Skeletal muscle tissue (tissue), 3 donors: ENCODE measurements at regions not wholly inside any gene's neighbourhood (a gene's known extent, or its start where the extent isn't known, plus 50 kb on each side); places are given as distances from the start of the nearest gene placed in this dataset.
A peak's percentile ranks its signal among the peaks of the same experiment; 100 is the strongest.

Source experiments
- H3K27ac ChIP-seq: one replicate; pipeline ENCODE4 v1.7.0; 2013; ENCODE audit warnings: mild to moderate bottlenecking, low read depth, low read length, inconsistent platforms
- H3K27me3 ChIP-seq, 3 donors: one replicate each; pipeline ENCODE4 v1.7.0; 2013; ENCODE audit warnings: low read length in 3 of 3; ENCODE audit not compliant: control insufficient read depth in 3 of 3, insufficient read depth in 3 of 3
- H3K36me3 ChIP-seq, 3 donors: one replicate each; pipeline ENCODE4 v1.7.0; 2013; ENCODE audit warnings: low read length in 3 of 3; ENCODE audit not compliant: control insufficient read depth in 3 of 3, insufficient read depth in 3 of 3
- H3K4me1 ChIP-seq, 3 donors: one replicate each; pipeline ENCODE4 v1.7.0; 2013; ENCODE audit warnings: low read length in 3 of 3, mild to moderate bottlenecking in 3 of 3; ENCODE audit not compliant: control insufficient read depth in 3 of 3, insufficient read depth in 3 of 3
- H3K4me3 ChIP-seq, 3 donors: one replicate each; pipeline ENCODE4 v1.7.0; 2013; ENCODE audit warnings: low read length in 3 of 3
- H3K9ac ChIP-seq, 3 donors: one replicate each; pipeline ENCODE4 v1.7.0; 2013; ENCODE audit warnings: low read length in 3 of 3, mild to moderate bottlenecking in 3 of 3, moderate library complexity in 2 of 3, low read depth in 1 of 3
- H3K9me3 ChIP-seq, 3 donors: one replicate each; pipeline ENCODE4 v1.7.0; 2013; ENCODE audit warnings: low read length in 3 of 3; ENCODE audit not compliant: control insufficient read depth in 3 of 3
- donor health status: Osteomylitis.

DNA sequence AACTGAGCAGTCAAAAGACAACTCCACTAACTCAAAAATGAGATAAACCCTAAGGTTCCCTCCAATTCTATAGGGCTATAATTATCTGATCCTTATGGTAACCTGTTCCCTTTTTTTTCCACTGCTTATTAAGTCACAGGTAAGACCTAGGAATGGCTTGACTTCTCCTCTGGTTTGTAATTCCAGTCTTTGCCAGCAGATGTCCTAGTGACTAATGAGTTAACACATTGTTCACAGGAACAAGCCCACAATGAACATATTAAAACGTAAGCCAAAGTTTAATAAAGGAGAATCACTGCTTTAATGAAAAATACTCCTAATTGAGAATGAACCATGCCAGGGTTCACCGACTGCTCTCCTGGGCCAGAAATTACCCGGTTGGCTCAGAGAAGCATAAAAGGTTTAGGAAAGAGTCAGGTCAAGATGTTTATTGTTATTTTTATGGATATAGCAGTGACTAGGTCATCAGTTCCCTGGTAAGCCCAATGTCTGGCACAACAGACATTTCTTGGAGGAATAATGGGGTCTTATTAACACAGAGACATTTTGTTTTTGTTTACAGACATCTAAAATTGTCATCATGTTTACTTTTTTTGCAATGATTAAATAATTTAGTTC, 120.1 kb downstream of the ELAPOR2 start:
- Histone ChIP-seq H3K4me1 (peaks cover 0 to 3% (median 0%) of the 10 kb centered on the region in 3 donors), H3K36me3 (no peaks in the 10 kb centered on the region), H3K9ac (no peak overlapping the region), H3K27ac (no peak overlapping the region), H3K27me3 (no peaks in the 10 kb centered on the region), H3K4me3 (no peak overlapping the region), H3K9me3 (no peaks in the 10 kb centered on the region)

DNA sequence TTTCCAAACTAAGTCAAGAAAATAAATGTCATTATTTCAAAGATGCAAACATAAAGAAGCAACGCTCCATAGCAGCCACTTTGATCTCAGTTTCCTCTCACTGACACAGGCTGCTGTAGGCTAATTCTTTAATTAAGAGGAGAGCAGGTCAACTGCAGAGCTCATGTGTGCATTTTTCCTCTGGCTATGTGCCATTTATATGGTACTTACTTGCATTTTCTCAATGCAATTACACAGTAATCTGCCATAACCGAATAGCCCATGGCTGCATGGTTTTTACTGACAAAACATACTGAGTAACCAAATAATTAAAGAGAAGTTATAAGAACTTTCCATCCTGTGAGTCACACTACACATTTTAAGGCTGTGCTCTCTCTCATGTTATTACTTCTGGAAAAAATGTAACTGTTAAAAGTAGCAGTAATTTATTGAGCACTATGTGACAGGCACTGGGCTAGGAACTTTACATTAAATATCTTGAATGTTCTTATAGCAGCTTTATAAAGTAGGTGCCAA, 122.0 kb downstream of the ELAPOR2 start:
- H3K27me3 ChIP-seq, result no peaks in the 10 kb centered on the region
- H3K4me1 ChIP-seq, result peaks cover 0 to 3% (median 0%) of the 10 kb centered on the region in 3 donors
- H3K36me3 ChIP-seq, result no peaks in the 10 kb centered on the region
- H3K9me3 ChIP-seq, result no peaks in the 10 kb centered on the region
- H3K4me3 ChIP-seq, result no peak overlapping the region
- H3K9ac ChIP-seq, result no peak overlapping the region
- no peak overlapping the region for H3K27ac ChIP-seq

DNA sequence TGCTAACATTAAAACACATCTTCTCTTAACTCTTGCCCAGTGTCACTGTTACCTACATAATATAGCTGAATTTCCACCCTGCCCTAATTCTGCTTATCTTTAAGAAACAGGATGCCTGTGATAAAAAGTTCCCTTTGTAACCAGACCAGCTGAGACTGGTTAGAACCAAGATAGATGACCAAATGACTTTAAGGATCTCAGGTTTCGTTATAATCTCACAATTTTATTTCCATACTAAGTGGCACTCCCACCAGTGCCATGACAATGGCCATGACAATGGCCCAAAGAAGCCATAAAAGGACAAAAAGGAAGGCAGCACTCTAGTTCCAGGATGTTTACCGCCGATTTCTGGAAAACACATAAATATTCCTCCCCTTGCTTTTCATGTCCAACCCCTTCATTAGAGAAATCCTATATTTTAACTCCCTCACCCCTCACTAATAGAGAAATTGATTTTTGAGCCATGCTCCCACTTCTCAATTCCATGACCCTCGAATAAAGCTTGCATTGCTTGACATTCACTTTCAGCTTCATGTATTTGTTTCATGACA, 126.1 kb downstream of the ELAPOR2 start:
- Histone ChIP-seq H3K27me3 (no peaks in the 10 kb centered on the region), H3K27ac (no peak overlapping the region), H3K4me1 (no peaks in the 10 kb centered on the region), H3K9me3 (no peaks in the 10 kb centered on the region), H3K9ac (no peak overlapping the region), H3K36me3 (no peaks in the 10 kb centered on the region), H3K4me3 (no peak overlapping the region)

DNA sequence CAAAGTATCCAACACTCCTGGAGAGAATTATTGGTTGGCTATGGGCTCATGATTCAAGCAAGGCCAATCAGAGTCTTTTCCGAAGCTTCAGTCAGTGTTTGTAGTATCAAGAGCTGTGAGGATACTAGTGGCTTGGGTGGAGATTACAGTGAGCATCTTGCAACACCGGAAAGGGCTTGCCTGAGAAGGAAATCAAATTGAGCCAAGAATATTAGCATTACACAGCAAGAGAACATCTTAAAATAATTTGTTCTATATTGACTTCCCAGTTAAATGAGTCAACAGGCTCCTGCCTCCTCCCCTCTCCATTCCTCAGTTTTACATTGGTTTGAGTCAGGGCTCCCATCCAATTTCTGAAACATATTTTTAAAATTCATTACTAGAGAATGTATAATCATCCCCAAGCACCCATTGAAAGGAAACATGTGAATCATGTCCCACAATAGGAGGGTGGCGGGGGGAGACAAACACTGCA, 127.4 kb downstream of the ELAPOR2 start:
- Histone ChIP-seq H3K9ac (no peak overlapping the region), H3K27ac (peak overlapping the region; percentile 23)

DNA sequence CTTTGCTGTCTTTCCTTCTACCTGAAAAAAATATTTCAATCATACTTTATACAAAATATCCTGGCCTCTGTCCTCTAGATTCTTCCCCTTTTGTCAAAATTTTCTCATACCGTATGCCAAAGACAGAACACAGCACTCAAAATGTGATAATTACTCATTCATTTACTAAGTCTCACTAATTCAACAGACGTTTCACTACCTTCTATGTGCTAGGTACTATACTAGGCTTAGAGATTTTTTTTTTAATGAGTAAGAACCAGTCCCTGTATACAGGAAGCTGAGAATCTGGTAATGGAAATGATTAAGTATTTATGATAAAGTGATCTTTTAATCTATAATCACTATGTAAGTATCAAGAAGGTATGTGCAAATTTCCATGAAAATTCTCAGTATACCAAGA, 128.0 kb downstream of the ELAPOR2 start:
- Histone ChIP-seq H3K4me1 (no peaks in the 10 kb centered on the region), H3K4me3 (no peak overlapping the region), H3K36me3 (no peaks in the 10 kb centered on the region), H3K27ac (no peak overlapping the region), H3K9me3 (no peaks in the 10 kb centered on the region), H3K9ac (no peak overlapping the region), H3K27me3 (no peaks in the 10 kb centered on the region)

More for the DNA sequence above, 127.4 kb downstream of the ELAPOR2 start:
- Histone ChIP-seq H3K9me3 (no peaks in the 10 kb centered on the region), H3K36me3 (no peaks in the 10 kb centered on the region), H3K4me3 (no peak overlapping the region), H3K27me3 (no peaks in the 10 kb centered on the region), H3K4me1 (no peaks in the 10 kb centered on the region)

DNA sequence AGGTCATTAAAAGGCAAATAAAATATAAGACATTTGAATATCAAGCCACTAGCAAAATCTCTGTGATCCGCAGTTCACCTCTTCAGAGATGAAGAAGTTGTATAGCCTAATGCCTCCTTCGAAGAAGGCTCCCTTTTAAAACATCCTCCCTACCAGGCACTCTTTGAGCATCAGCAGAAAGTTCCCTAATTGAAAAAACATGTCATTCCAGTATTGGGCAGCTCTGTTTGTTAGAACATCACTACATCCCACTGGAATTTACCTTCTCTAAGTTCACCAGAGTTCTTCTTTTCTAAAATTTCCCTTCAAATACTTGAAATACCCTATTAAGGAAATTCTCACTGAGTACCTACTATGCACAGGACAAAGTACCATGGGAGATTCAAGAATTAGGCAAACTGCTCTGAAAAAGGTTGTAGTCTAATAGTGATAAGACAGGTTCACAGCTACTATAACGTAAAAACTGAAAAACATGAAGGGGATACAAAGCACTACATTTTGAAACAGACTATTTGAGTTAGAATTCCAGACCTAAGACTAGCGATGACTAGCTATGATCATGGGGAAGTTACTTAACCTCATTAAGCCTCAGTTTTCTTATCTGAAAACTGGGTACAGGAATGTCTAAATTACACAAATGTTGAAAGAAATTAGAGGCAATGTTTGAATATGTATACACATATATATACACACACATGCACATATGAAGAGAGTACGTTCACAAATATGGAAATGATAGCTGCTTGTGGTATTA, 128.7 kb downstream of the ELAPOR2 start:
- Histone ChIP-seq H3K9me3 (no peaks in the 10 kb centered on the region), H3K9ac (no peak overlapping the region), H3K27ac (no peak overlapping the region), H3K36me3 (no peaks in the 10 kb centered on the region), H3K27me3 (no peaks in the 10 kb centered on the region), H3K4me1 (no peaks in the 10 kb centered on the region), H3K4me3 (no peak overlapping the region)

DNA sequence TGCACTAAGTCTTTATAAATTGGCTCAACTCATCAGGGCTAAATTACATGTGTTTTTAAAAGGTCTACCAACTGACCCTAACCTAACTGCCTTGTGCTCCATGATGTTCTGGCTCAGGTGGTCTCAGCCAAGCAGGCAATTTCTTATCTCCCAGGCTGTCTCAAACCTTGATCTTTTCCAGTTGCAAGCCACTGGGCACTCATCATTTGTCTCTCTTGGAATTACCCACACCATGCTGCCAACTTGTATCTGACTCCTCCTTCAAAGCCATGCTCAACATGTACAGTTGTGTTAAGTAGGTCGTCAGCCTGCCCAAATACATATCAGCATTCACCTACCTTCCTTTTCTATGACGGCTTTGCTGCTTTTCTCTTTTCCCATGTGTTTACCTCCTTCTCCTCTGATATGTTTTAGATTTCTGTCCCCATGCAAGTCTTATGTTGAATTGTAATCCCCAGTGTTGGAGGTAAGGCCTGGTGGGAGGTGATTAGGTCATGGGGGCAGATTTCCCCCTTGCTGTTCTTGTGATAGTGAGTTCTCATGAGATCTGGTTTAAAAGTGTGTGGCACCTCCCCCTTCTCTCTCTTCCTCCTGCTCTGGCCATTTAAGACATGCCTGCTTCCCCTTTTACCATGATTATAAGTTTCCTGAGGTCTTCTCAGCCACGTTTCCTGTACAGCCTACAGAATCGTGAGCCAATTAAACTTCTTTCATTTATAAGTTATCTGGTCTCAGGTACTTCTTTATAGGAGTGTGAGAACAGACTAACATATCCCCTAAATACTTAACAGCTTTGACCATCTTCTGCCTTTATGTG, 130.0 kb downstream of the ELAPOR2 start:
- H3K36me3 ChIP-seq, result peaks cover 0 to 4% (median 0%) of the 10 kb centered on the region in 3 donors

DNA sequence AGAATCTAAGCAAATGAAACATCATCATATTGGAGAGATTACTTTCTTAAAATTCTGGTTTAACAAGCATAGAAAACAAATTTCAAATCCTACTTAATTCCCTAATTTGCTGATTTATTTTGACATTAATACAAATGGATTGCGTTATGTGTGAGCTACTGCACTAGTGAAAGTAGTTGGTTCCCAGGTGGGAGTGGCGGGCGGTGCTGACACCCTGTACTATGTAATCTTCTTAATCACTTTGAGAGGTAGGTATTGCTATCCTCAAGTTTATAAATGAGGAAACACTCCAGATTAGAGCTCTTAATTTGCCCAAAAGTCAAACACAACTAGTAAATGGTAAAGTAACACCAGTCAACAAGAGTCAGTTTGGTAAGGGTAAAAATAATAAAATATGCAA, 131.1 kb downstream of the ELAPOR2 start:
- Histone ChIP-seq H3K36me3 (peaks cover 0 to 4% (median 0%) of the 10 kb centered on the region in 3 donors), H3K4me3 (no peak overlapping the region), H3K27ac (no peak overlapping the region), H3K9me3 (no peaks in the 10 kb centered on the region), H3K4me1 (no peaks in the 10 kb centered on the region), H3K9ac (no peak overlapping the region), H3K27me3 (no peaks in the 10 kb centered on the region)

More for the DNA sequence above, 130.0 kb downstream of the ELAPOR2 start:
- H3K4me3 ChIP-seq, result no peak overlapping the region
- H3K4me1 ChIP-seq, result no peaks in the 10 kb centered on the region
- H3K9ac ChIP-seq, result no peak overlapping the region
- no peaks in the 10 kb centered on the region for H3K9me3 ChIP-seq
- H3K27ac ChIP-seq, result no peak overlapping the region
- H3K27me3 ChIP-seq, result no peaks in the 10 kb centered on the region

DNA sequence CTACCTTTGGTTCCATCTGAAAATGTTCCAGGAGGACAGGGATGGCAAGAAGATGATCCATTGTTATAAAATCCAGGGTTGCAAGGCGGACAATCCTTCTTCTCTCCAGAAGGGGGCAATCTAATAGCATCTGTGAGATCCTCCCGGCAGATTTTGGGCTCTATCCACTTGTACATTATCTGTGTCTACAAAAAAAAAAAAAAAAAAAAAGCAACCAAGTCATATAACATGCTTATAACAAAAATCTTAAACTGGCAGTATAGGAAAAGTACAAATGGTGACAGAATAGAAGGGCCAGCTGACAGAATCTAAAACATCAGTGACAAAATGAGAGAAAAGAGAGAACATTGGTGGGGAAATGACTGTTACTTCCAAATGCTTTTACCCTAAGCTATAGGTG, 132.7 kb downstream of the ELAPOR2 start:
- Histone ChIP-seq H3K36me3 (peaks cover 0 to 4% (median 0%) of the 10 kb centered on the region in 3 donors), H3K4me3 (no peak overlapping the region), H3K9me3 (no peaks in the 10 kb centered on the region), H3K27me3 (no peaks in the 10 kb centered on the region), H3K9ac (no peak overlapping the region), H3K27ac (no peak overlapping the region), H3K4me1 (no peaks in the 10 kb centered on the region)
